ENCODE measurements at regions not wholly inside any gene's neighbourhood (a gene's known extent, or its start where the extent isn't known, plus 50 kb on each side); places are given as distances from the start of the nearest gene placed in this dataset.

- Histone ChIP-seq H3K27ac (no peak overlapping the region), H3K27me3 (no peaks in the 10 kb centered on the region), H3K4me3 (no peak overlapping the region), H3K9me3 (no peaks in the 10 kb centered on the region), H3K4me1 (no peaks in the 10 kb centered on the region), H3K36me3 (no peaks in the 10 kb centered on the region)
- intact Hi-C loops (cut with DNase I; ENCODE audit: low total_unique reads) (no loop called here), in situ Hi-C loops (cut with MboI; ENCODE audit: low pct_ligation_motif_present in 1 of 4, low pct_unique_long_range_greater_than_20kb in 1 of 4, low sequenced_read_pairs in 3 of 4) (no loop called here)
- no peak for DNase-seq
- WGBS, 2 donors (ENCODE audit: low coverage in 1 of 2): 80 to 81% methylated on average over 5 to 7 of the region's 7 CpGs
- TF ChIP-seq CTCF (IDR thresholded peaks at IDR 0.05): no peak
These were observed 132.9 kb downstream of the SREK1 start for GRCh38 chr5:66276986-66277385.

- no peak for DNase-seq
- H3K4me1 ChIP-seq: no peaks in the 10 kb centered on the region
- no peak for TF ChIP-seq POLR2A (IDR thresholded peaks at IDR 0.05)
- TF ChIP-seq EP300 (IDR thresholded peaks at IDR 0.05; ENCODE audit: low read depth): no peak
- TF ChIP-seq CTCF (IDR thresholded peaks at IDR 0.05): no peak
- TF ChIP-seq POLR2AphosphoS5 (IDR thresholded peaks at IDR 0.05): no peak
- no peaks in the 10 kb centered on the region for H3K36me3 ChIP-seq
- H3K27ac ChIP-seq: no peak overlapping the region
- H3K27me3 ChIP-seq: no peaks in the 10 kb centered on the region
- in situ Hi-C loops (cut with MboI; ENCODE audit: low pct_ligation_motif_present in 1 of 4, low pct_unique_long_range_greater_than_20kb in 1 of 4, low sequenced_read_pairs in 3 of 4) (no loop called here), intact Hi-C loops (cut with DNase I; ENCODE audit: low total_unique reads) (no loop called here)
- no peak overlapping the region for H3K4me3 ChIP-seq
- no peaks in the 10 kb centered on the region for H3K9me3 ChIP-seq
- WGBS, 2 donors (ENCODE audit: low coverage in 1 of 2): 60 to 83% methylated on average over 1 to 2 of the region's 2 CpGs
These were observed 133.9 kb downstream of the SREK1 start for GRCh38 chr5:66277981-66278380.

GRCh38 chr5:66281294-66281693 is 137.2 kb downstream of the SREK1 start:
- H3K36me3 ChIP-seq: no peaks in the 10 kb centered on the region
- no peak overlapping the region for H3K4me3 ChIP-seq
- H3K4me1 ChIP-seq: no peaks in the 10 kb centered on the region
- WGBS, 2 donors (ENCODE audit: low coverage in 1 of 2): 60 to 70% methylated on average over 2 to 4 of the region's 4 CpGs
- no peak for DNase-seq
- no peak overlapping the region for H3K27ac ChIP-seq
- no peaks in the 10 kb centered on the region for H3K9me3 ChIP-seq
- intact Hi-C loops (cut with DNase I; ENCODE audit: low total_unique reads): no loop called here
- TF ChIP-seq POLR2AphosphoS5 (IDR thresholded peaks at IDR 0.05) (no peak), EP300 (IDR thresholded peaks at IDR 0.05; ENCODE audit: low read depth) (no peak), CTCF (IDR thresholded peaks at IDR 0.05) (no peak), POLR2A (IDR thresholded peaks at IDR 0.05) (no peak)
- in situ Hi-C loops (cut with MboI; ENCODE audit: low pct_ligation_motif_present in 1 of 4, low pct_unique_long_range_greater_than_20kb in 1 of 4, low sequenced_read_pairs in 3 of 4): no loop called here
- H3K27me3 ChIP-seq: no peaks in the 10 kb centered on the region

- in situ Hi-C loops (cut with MboI; ENCODE audit: low pct_ligation_motif_present in 1 of 4, low pct_unique_long_range_greater_than_20kb in 1 of 4, low sequenced_read_pairs in 3 of 4): no loop called here
These were observed 140.7 kb downstream of the SREK1 start for GRCh38 chr5:66284588-66285342.

More at GRCh38 chr5:66284588-66285342, 140.7 kb downstream of the SREK1 start:
- no peaks in the 10 kb centered on the region for H3K27me3 ChIP-seq
- no peaks in the 10 kb centered on the region for H3K36me3 ChIP-seq
- H3K4me3 ChIP-seq: no peak overlapping the region
- 77 to 86% methylated on average over 2 of the region's 2 CpGs for WGBS, 2 donors (ENCODE audit: low coverage in 1 of 2)
- no peak for DNase-seq
- intact Hi-C loops (cut with DNase I; ENCODE audit: low total_unique reads): no loop called here
- H3K4me1 ChIP-seq: no peaks in the 10 kb centered on the region
- TF ChIP-seq EP300 (IDR thresholded peaks at IDR 0.05; ENCODE audit: low read depth) (no peak), CTCF (IDR thresholded peaks at IDR 0.05) (no peak), POLR2A (IDR thresholded peaks at IDR 0.05) (no peak), POLR2AphosphoS5 (IDR thresholded peaks at IDR 0.05) (no peak)
- H3K27ac ChIP-seq: no peak overlapping the region
- no peaks in the 10 kb centered on the region for H3K9me3 ChIP-seq
